ENCODE measurements at regions not wholly inside any gene's neighbourhood (a gene's known extent, or its start where the extent isn't known, plus 50 kb on each side); places are given as distances from the start of the nearest gene placed in this dataset.

DNA sequence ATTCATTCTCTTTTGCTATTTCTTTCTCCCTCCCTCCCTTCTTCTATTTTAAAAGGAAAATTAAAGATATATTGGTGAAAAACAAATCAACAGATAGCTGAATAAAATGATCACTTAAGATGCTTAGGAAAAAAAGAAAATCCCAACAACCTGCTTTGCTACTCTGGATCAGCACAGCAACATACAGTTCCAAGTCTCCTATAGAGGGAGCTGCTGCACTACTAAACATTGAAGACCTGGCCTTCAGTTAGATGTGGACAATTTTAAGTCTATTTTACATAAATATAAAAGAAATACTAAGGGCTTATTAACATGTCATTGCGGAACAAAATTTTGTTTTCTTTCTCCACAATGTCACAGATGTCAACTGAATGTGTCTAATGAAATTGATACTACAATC is 226.4 kb downstream of the MAGEB5 start:
- TF ChIP-seq CTCF (IDR thresholded peaks at IDR 0.05; ENCODE audit: insufficient read depth, low read length, poor library complexity, severe bottlenecking) (no peak), EZH2phosphoT487 (conservative IDR thresholded peaks at IDR 0.05; ENCODE audit: low read length) (no peak)

All from SU-DHL-6 (cell line).